Endodermal cell (in vitro differentiated cells): ENCODE measurements at regions not wholly inside any gene's neighbourhood (a gene's known extent, or its start where the extent isn't known, plus 50 kb on each side); places are given as distances from the start of the nearest gene placed in this dataset.

ENCODE experiments used
- DNase-seq: peaks from one replicate; pipeline ENCODE4 v3.0.0-alpha.2; 2017
- H3K27ac ChIP-seq: 2 replicates; pipeline ENCODE4 v1.5.1; 2013; ENCODE audit warnings: mild to moderate bottlenecking, low read depth, low read length, moderate library complexity
- H3K27me3 ChIP-seq: 2 replicates; pipeline ENCODE4 v1.6.1; 2013; ENCODE audit warnings: mild to moderate bottlenecking, low read length, moderate library complexity; ENCODE audit not compliant: insufficient read depth, control insufficient read depth, poor library complexity, severe bottlenecking
- H3K36me3 ChIP-seq: 2 replicates; pipeline ENCODE4 v1.7.0; 2013; ENCODE audit warnings: mild to moderate bottlenecking, low read length, moderate library complexity; ENCODE audit not compliant: control insufficient read depth, insufficient read depth
- H3K4me1 ChIP-seq: one replicate; pipeline ENCODE4 v1.7.0; 2013; ENCODE audit warnings: low read length; ENCODE audit not compliant: control insufficient read depth, insufficient read depth
- H3K4me3 ChIP-seq: 2 replicates; pipeline ENCODE4 v1.5.1; 2013; ENCODE audit warnings: mild to moderate bottlenecking, low read length, moderate library complexity
- H3K9ac ChIP-seq: 2 replicates; pipeline ENCODE4 v1.6.1; 2013; ENCODE audit warnings: mild to moderate bottlenecking, low read length, moderate library complexity; ENCODE audit not compliant: poor library complexity, severe bottlenecking; ENCODE audit errors: extremely low read depth
- H3K9me3 ChIP-seq: 2 replicates; pipeline ENCODE4 v1.6.1; 2013; ENCODE audit warnings: mild to moderate bottlenecking, low read length, moderate library complexity; ENCODE audit not compliant: control insufficient read depth
- H3K27ac Mint-ChIP-seq: 2 replicates; pipeline ENCODE4 v1.8.0; 2020; ENCODE audit warnings: mixed read lengths
- H3K27me3 Mint-ChIP-seq: 2 replicates; pipeline ENCODE4 v1.8.0; 2021; ENCODE audit warnings: mild to moderate bottlenecking, mixed read lengths; ENCODE audit not compliant: insufficient read depth
- H3K36me3 Mint-ChIP-seq: 2 replicates; pipeline ENCODE4 v1.8.0; 2020; ENCODE audit warnings: low read depth, mixed read lengths
- H3K4me1 Mint-ChIP-seq: 2 replicates; pipeline ENCODE4 v1.8.0; 2020; ENCODE audit warnings: mixed read lengths
- H3K4me3 Mint-ChIP-seq: 2 replicates; pipeline ENCODE4 v1.8.0; 2020; ENCODE audit warnings: mild to moderate bottlenecking, moderate library complexity, mixed read lengths
- H3K9me3 Mint-ChIP-seq: 2 replicates; pipeline ENCODE4 v1.8.0; 2020; ENCODE audit warnings: mild to moderate bottlenecking, mixed read lengths
- WGBS, 2 experiments: methylation state at CpG; one replicate each; pipeline versions ENCODE4 v1.1.5 to v1.1.7; 2013; ENCODE audit warnings: missing lambda C conversion rate in 2 of 2, mixed read lengths in 1 of 2; ENCODE audit not compliant: insufficient coverage in 1 of 2, insufficient read length in 1 of 2; 5-methylcytosine and 5-hydroxymethylcytosine counted together
- TF ChIP-seq, protein P1 (sequence below): fragments of 200-600 bp; sonication (generic); conservative IDR thresholded peaks from 2 replicates; pipeline ENCODE4 v1.5.0; 2021; ENCODE audit warnings: antibody characterized with exemption, mild to moderate bottlenecking

DNA sequence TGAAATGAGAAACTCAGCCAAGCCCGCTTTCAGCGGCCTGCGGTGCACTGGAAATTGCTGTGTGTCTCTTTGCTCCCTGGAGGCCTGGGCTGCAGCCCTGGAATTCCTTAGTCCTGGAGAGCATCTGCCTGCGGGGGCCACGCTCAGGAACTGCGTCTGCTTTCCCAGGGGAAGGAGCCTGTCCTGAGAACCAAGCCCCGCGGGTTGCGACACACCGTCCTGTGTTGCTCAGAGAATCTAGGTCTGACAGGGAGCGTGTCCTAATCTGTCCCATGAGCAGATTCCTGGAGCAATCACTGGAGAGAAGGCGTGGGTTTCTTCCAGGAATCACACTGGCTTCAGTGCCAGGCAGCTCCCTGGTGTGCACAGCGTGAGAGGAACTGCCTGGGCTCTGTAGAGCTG lies 708.1 kb downstream of the BRD1 start:
- peak overlapping the region; percentile 4 for H3K4me3 Mint-ChIP-seq
- Histone ChIP-seq H3K9ac (no peak overlapping the region), H3K4me1 (peaks cover 16% of the 10 kb centered on the region), H3K4me3 (no peak overlapping the region), H3K36me3 (no peaks in the 10 kb centered on the region), H3K27me3 (no peaks in the 10 kb centered on the region), H3K27ac (peak overlapping the region; percentile 8), H3K9me3 (no peaks in the 10 kb centered on the region)
- peak; percentile 81 for DNase-seq
- TF ChIP-seq, protein P1, sequence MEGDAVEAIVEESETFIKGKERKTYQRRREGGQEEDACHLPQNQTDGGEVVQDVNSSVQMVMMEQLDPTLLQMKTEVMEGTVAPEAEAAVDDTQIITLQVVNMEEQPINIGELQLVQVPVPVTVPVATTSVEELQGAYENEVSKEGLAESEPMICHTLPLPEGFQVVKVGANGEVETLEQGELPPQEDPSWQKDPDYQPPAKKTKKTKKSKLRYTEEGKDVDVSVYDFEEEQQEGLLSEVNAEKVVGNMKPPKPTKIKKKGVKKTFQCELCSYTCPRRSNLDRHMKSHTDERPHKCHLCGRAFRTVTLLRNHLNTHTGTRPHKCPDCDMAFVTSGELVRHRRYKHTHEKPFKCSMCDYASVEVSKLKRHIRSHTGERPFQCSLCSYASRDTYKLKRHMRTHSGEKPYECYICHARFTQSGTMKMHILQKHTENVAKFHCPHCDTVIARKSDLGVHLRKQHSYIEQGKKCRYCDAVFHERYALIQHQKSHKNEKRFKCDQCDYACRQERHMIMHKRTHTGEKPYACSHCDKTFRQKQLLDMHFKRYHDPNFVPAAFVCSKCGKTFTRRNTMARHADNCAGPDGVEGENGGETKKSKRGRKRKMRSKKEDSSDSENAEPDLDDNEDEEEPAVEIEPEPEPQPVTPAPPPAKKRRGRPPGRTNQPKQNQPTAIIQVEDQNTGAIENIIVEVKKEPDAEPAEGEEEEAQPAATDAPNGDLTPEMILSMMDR = no peak
- no peaks in the 10 kb centered on the region for H3K9me3 Mint-ChIP-seq
- H3K36me3 Mint-ChIP-seq = no peaks in the 10 kb centered on the region
- 50 to 60% methylated on average over 13 of the region's 13 CpGs for WGBS, 2 experiments
- no peaks in the 10 kb centered on the region for H3K27me3 Mint-ChIP-seq
- H3K4me1 Mint-ChIP-seq = peaks cover 27% of the 10 kb centered on the region
- H3K27ac Mint-ChIP-seq = peak overlapping the region; percentile 87

DNA sequence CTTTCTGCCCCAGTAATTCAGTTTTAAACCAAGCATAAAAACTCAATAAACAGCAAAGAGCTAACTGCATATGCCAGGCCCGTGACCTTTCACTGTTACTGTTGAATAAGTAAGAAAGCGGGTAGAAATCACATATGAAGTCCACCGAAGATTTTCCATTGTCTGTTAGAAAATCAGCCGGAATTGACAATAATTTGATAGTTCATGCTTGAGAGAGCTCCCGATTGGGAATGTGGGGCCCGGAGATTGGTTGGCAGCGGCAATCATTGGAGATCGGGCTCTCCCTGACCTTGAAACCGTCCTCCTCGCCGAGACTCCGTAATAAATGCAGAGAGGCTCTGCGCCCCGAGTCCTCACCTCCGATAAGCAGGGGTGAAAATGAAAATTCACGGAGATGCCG lies 709.6 kb downstream of the BRD1 start:
- Histone ChIP-seq H3K36me3 (no peaks in the 10 kb centered on the region), H3K9me3 (no peaks in the 10 kb centered on the region)
- WGBS, 2 experiments = 93 to 96% methylated on average over 17 of the region's 17 CpGs

DNA sequence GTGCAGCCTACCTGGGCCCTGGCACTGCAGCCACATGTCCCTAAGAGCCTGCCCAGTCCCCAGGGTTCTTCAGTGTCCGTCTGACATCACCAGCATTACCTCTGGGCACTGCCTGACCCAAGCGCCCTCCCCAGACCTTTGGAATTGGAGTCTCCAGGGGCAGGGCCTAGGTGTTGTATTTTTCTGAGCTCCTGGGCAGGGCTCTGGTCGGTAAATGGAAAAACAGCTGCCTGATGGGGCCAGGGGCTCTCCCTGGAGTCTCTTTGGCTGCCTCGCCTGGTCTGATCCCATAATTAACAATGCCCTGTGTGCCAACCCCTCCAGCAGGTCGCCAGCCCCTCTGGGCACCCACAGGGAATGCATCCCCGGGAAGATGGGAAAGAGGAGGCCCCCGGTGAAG lies 710.2 kb downstream of the BRD1 start:
- TF ChIP-seq, protein P1 = no peak
- no peaks in the 10 kb centered on the region for H3K27me3 Mint-ChIP-seq
- H3K4me3 Mint-ChIP-seq = no peak overlapping the region
- no peaks in the 10 kb centered on the region for H3K36me3 Mint-ChIP-seq
- peak overlapping the region; percentile 49 for H3K27ac Mint-ChIP-seq
- no peak overlapping the region for H3K27ac ChIP-seq
- no peaks in the 10 kb centered on the region for H3K36me3 ChIP-seq
- H3K27me3 ChIP-seq = no peaks in the 10 kb centered on the region
- H3K4me1 Mint-ChIP-seq = peaks cover 27% of the 10 kb centered on the region
- 88 to 92% methylated on average over 2 to 7 of the region's 7 CpGs for WGBS, 2 experiments
- H3K9ac ChIP-seq = no peak overlapping the region
- H3K4me3 ChIP-seq = no peak overlapping the region
- no peaks in the 10 kb centered on the region for H3K9me3 Mint-ChIP-seq
- H3K9me3 ChIP-seq = no peaks in the 10 kb centered on the region
- peaks cover 16% of the 10 kb centered on the region for H3K4me1 ChIP-seq
- no peak for DNase-seq

More for the DNA sequence above, 709.6 kb downstream of the BRD1 start:
- Mint-ChIP-seq H3K4me1 (peaks cover 27% of the 10 kb centered on the region), H3K9me3 (no peaks in the 10 kb centered on the region), H3K36me3 (no peaks in the 10 kb centered on the region), H3K4me3 (no peak overlapping the region), H3K27me3 (no peaks in the 10 kb centered on the region), H3K27ac (no peak overlapping the region)
- no peaks in the 10 kb centered on the region for H3K27me3 ChIP-seq
- peaks cover 16% of the 10 kb centered on the region for H3K4me1 ChIP-seq
- TF ChIP-seq, protein P1 = no peak
- H3K4me3 ChIP-seq = no peak overlapping the region
- DNase-seq = no peak
- no peak overlapping the region for H3K9ac ChIP-seq
- no peak overlapping the region for H3K27ac ChIP-seq
